ENCODE measurements at regions not wholly inside any gene's neighbourhood (a gene's known extent, or its start where the extent isn't known, plus 50 kb on each side); places are given as distances from the start of the nearest gene placed in this dataset.

- ChIA-PET POLR2A (no interaction called here), CTCF (ENCODE audit: unreplicated experiment) (no interaction called here)
- Histone ChIP-seq H3K9me2 (ENCODE audit: insufficient read depth, low read length) (no peaks in the 10 kb centered on the region), H3K27ac (ENCODE audit: low read depth, low read length, poor library complexity, severe bottlenecking) (no peak overlapping the region), H2AFZ (ENCODE audit: low read length) (no peak overlapping the region), H3K79me2 (ENCODE audit: insufficient read depth, low read depth, low read length) (no peaks in the 10 kb centered on the region), H3K9me3 (ENCODE audit: low read length) (0 out of 2 replicates have a peak, but pooled peaks cover 4% of the 10 kb centered on the region), H3K4me1 (ENCODE audit: insufficient read depth, low read length, poor library complexity, severe bottlenecking) (no peaks in the 10 kb centered on the region), H3K36me3 (ENCODE audit: insufficient read depth, low read length) (no peaks in the 10 kb centered on the region), H3K4me3 (ENCODE audit: low read depth, low read length, poor library complexity, severe bottlenecking) (no peak overlapping the region), H3K4me2 (ENCODE audit: low read length) (no peak overlapping the region), H4K20me1 (ENCODE audit: insufficient read depth, low read length) (no peaks in the 10 kb centered on the region)
- no peak for DNase-seq (ENCODE audit: low spot score)
- no TSS peak for BruUV-seq (replicated peaks)
- intact Hi-C loops (cut with micrococcal nuclease; ENCODE audit: unreplicated experiment), result no loop called here
- TF ChIP-seq EZH2phosphoT487 (IDR thresholded peaks at IDR 0.05; ENCODE audit: borderline replicate concordance, low read depth, low read length) (no peak), CTCF (conservative IDR thresholded peaks at IDR 0.05; ENCODE audit: low read length) (no peak)
Observed at GRCh38 chr15:97718509-97718908, 242.0 kb upstream of the ARRDC4 start.

- no peaks in the 10 kb centered on the region for H3K9me3 ChIP-seq (ENCODE audit: low read length)
- H3K4me1 ChIP-seq (ENCODE audit: insufficient read depth, low read length, poor library complexity, severe bottlenecking), result no peaks in the 10 kb centered on the region
- no peak overlapping the region for H3K27ac ChIP-seq (ENCODE audit: low read depth, low read length, poor library complexity, severe bottlenecking)
- no peak overlapping the region for H3K4me3 ChIP-seq (ENCODE audit: low read depth, low read length, poor library complexity, severe bottlenecking)
- H3K4me2 ChIP-seq (ENCODE audit: low read length), result no peak overlapping the region
- no peaks in the 10 kb centered on the region for H4K20me1 ChIP-seq (ENCODE audit: insufficient read depth, low read length)
- POLR2A ChIA-PET, result interaction anchor here (0.6 kb wide), 1 partner anchor 75 kb away, joined by 4 read pairs; no protein-coding TSS in a partner anchor
- no peaks in the 10 kb centered on the region for H3K9me2 ChIP-seq (ENCODE audit: insufficient read depth, low read length)
- no peak overlapping the region for H2AFZ ChIP-seq (ENCODE audit: low read length)
- DNase-seq (ENCODE audit: low spot score), result no peak
- CTCF ChIA-PET (ENCODE audit: unreplicated experiment), result no interaction called here
- TF ChIP-seq EZH2phosphoT487 (IDR thresholded peaks at IDR 0.05; ENCODE audit: borderline replicate concordance, low read depth, low read length), result no peak
- no peak for TF ChIP-seq CTCF (conservative IDR thresholded peaks at IDR 0.05; ENCODE audit: low read length)
- intact Hi-C loops (cut with micrococcal nuclease; ENCODE audit: unreplicated experiment), result no loop called here
- no peaks in the 10 kb centered on the region for H3K36me3 ChIP-seq (ENCODE audit: insufficient read depth, low read length)
- no TSS peak for BruUV-seq (replicated peaks)
- H3K79me2 ChIP-seq (ENCODE audit: insufficient read depth, low read depth, low read length), result no peaks in the 10 kb centered on the region
Observed at GRCh38 chr15:97728791-97729190, 231.7 kb upstream of the ARRDC4 start.

GRCh38 chr15:97729270-97729669 is 231.2 kb upstream of the ARRDC4 start:
- H3K36me3 ChIP-seq (ENCODE audit: insufficient read depth, low read length), result no peaks in the 10 kb centered on the region
- H2AFZ ChIP-seq (ENCODE audit: low read length), result no peak overlapping the region
- DNase-seq (ENCODE audit: low spot score), result no peak
- no peaks in the 10 kb centered on the region for H4K20me1 ChIP-seq (ENCODE audit: insufficient read depth, low read length)
- TF ChIP-seq CTCF (conservative IDR thresholded peaks at IDR 0.05; ENCODE audit: low read length), result no peak
- TF ChIP-seq EZH2phosphoT487 (IDR thresholded peaks at IDR 0.05; ENCODE audit: borderline replicate concordance, low read depth, low read length), result no peak
- ChIA-PET POLR2A (no interaction called here), CTCF (ENCODE audit: unreplicated experiment) (no interaction called here)
- no peaks in the 10 kb centered on the region for H3K79me2 ChIP-seq (ENCODE audit: insufficient read depth, low read depth, low read length)
- H3K9me3 ChIP-seq (ENCODE audit: low read length), result no peaks in the 10 kb centered on the region
- intact Hi-C loops (cut with micrococcal nuclease; ENCODE audit: unreplicated experiment), result no loop called here
- no peak overlapping the region for H3K4me3 ChIP-seq (ENCODE audit: low read depth, low read length, poor library complexity, severe bottlenecking)
- no peak overlapping the region for H3K27ac ChIP-seq (ENCODE audit: low read depth, low read length, poor library complexity, severe bottlenecking)
- H3K4me1 ChIP-seq (ENCODE audit: insufficient read depth, low read length, poor library complexity, severe bottlenecking), result no peaks in the 10 kb centered on the region
- BruUV-seq (replicated peaks), result no TSS peak
- no peak overlapping the region for H3K4me2 ChIP-seq (ENCODE audit: low read length)
- no peaks in the 10 kb centered on the region for H3K9me2 ChIP-seq (ENCODE audit: insufficient read depth, low read length)
